HG03159 (cell line): ENCODE measurements at regions not wholly inside any gene's neighbourhood (a gene's known extent, or its start where the extent isn't known, plus 50 kb on each side); places are given as distances from the start of the nearest gene placed in this dataset.

Experiments
- ATAC-seq: cut with Tn5 transposase; IDR thresholded peaks from one replicate; pipeline ENCODE4 v1.9.1; 2021; ENCODE audit warnings: mild to moderate bottlenecking, moderate library complexity; ENCODE audit not compliant: unreplicated experiment

GRCh38 chr6:167766986-167767714, 59.6 kb upstream of the AFDN start:
- no peak for ATAC-seq

GRCh38 chr6:167767715-167768107, 59.0 kb upstream of the AFDN start:
- ATAC-seq: no peak

- ATAC-seq: no peak
Observed at GRCh38 chr6:167768471-167769215, 58.1 kb upstream of the AFDN start.

- ATAC-seq: no peak
Observed at GRCh38 chr6:167769408-167770190, 57.1 kb upstream of the AFDN start.

GRCh38 chr6:167770291-167770955, 56.3 kb upstream of the AFDN start:
- no peak for ATAC-seq

- ATAC-seq: no peak
Observed at GRCh38 chr6:167774881-167775280, 51.8 kb upstream of the AFDN start.

- ATAC-seq: no peak
Observed at GRCh38 chr6:167776906-167777627, 49.6 kb upstream of the AFDN start.
